ENCODE measurements at regions not wholly inside any gene's neighbourhood (a gene's known extent, or its start where the extent isn't known, plus 50 kb on each side); places are given as distances from the start of the nearest gene placed in this dataset.

DNA sequence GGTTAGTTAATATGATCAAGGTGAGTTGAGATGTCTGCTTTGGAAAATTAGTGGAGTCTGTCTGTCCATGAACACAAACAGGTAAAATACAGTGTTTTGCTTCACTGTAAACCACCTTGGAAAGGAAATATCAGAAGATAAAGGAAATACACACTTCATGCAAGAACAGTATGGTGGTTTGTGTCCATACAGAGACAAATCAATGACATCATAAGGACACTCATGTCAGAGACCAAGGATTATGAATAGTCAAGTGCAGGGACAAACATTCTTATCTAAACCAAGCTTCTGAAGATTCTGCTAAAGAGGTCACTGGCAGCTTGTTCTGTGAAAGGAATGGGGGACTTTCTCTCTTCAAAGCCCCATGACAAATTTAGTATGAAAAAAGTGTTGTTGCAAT lies 322.9 kb upstream of the F9 start:
- Mint-ChIP-seq H3K27ac (no peak overlapping the region), H3K36me3 (no peaks in the 10 kb centered on the region), H3K27me3 (ENCODE audit: low read depth) (peaks cover 94% of the 10 kb centered on the region), H3K4me1 (peaks cover 12% of the 10 kb centered on the region), H3K9me3 (no peaks in the 10 kb centered on the region), H3K4me3 (no peak overlapping the region)
- TF ChIP-seq, protein P1, sequence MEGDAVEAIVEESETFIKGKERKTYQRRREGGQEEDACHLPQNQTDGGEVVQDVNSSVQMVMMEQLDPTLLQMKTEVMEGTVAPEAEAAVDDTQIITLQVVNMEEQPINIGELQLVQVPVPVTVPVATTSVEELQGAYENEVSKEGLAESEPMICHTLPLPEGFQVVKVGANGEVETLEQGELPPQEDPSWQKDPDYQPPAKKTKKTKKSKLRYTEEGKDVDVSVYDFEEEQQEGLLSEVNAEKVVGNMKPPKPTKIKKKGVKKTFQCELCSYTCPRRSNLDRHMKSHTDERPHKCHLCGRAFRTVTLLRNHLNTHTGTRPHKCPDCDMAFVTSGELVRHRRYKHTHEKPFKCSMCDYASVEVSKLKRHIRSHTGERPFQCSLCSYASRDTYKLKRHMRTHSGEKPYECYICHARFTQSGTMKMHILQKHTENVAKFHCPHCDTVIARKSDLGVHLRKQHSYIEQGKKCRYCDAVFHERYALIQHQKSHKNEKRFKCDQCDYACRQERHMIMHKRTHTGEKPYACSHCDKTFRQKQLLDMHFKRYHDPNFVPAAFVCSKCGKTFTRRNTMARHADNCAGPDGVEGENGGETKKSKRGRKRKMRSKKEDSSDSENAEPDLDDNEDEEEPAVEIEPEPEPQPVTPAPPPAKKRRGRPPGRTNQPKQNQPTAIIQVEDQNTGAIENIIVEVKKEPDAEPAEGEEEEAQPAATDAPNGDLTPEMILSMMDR (IDR thresholded peaks at IDR 0.05; ENCODE audit: unreplicated experiment) = no peak
- DNase-seq (ENCODE audit: low spot score in 2 of 2, unreplicated experiment in 2 of 2) = no peak

GRCh38 chrX:139206914-139207313 lies 323.6 kb upstream of the F9 start:
- DNase-seq (ENCODE audit: low spot score in 2 of 2, unreplicated experiment in 2 of 2) = no peak
- Mint-ChIP-seq H3K9me3 (no peaks in the 10 kb centered on the region), H3K4me1 (peaks cover 17% of the 10 kb centered on the region), H3K36me3 (no peaks in the 10 kb centered on the region), H3K4me3 (no peak overlapping the region), H3K27me3 (ENCODE audit: low read depth) (peaks cover 94% of the 10 kb centered on the region), H3K27ac (no peak overlapping the region)
- TF ChIP-seq, protein P1 (IDR thresholded peaks at IDR 0.05; ENCODE audit: unreplicated experiment) = no peak

DNA sequence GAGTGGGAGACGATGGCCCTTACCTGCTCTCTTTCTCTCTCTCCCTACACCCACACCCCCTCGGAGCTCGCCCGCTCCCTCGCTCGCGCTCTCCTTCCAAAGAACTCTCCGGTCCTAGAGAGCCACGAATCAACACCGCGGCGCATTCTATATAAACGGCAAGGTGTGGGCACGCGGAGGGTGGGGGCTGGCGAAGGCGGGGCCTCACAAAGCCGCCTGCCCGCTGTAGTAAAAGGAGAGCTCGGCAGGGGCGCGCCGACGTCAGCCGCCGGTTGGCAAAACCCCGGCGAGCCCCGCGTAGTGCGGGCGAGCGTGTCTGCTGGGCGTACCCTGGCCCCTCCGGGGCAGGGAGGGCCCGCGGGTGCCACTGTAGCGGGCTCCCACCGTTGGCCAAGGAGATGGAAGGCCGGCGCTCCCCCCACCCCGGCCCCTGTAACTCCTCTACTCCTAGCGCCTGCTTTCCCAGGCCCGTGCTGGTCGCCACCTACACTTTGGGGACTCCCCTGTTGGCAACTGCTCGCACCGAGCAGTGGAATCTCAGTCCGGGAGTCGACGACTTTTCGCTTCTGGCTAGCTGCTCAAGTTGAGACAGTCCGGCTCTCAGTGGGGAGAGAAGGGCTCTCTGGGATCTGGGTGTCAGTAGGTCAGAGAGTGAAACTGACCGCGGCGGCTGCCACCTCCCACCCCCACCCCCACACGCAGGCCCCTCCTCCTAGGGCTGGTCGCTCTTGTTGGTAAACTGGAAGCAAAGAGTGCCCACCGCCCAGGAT lies 325.5 kb upstream of the F9 start:
- Mint-ChIP-seq H3K4me3 (peak overlapping the region; percentile 74), H3K27ac (peak overlapping the region; percentile 7), H3K4me1 (peaks cover 17% of the 10 kb centered on the region), H3K36me3 (no peaks in the 10 kb centered on the region), H3K9me3 (no peaks in the 10 kb centered on the region), H3K27me3 (ENCODE audit: low read depth) (peaks cover 95% of the 10 kb centered on the region)
- DNase-seq (ENCODE audit: low spot score in 2 of 2, unreplicated experiment in 2 of 2) = peak in 1 of 2 experiments; percentile 62
- TF ChIP-seq, protein P1 (IDR thresholded peaks at IDR 0.05; ENCODE audit: unreplicated experiment) = no peak

DNA sequence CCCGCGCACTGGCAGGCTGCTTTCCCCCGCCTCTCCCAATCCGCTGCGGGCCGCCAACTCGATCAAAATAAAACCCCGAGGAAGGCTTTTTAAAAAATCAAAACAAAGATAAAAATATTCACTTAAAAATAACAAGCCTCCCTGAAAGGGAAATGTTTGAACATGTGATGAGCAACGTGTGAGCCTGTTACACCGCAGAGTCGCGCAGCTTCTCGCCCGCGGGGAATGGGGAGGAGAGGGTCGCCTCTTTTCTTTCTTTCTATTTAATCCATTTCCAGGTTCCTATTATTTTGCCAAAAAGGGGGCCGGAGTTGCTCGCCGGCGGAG lies 326.0 kb upstream of the F9 start:
- Mint-ChIP-seq H3K36me3 (no peaks in the 10 kb centered on the region), H3K27ac (peak overlapping the region; percentile 7), H3K4me3 (peak overlapping the region; percentile 74), H3K9me3 (no peaks in the 10 kb centered on the region), H3K27me3 (ENCODE audit: low read depth) (peaks cover 96% of the 10 kb centered on the region), H3K4me1 (peaks cover 17% of the 10 kb centered on the region)
- no peak for DNase-seq (ENCODE audit: low spot score in 2 of 2, unreplicated experiment in 2 of 2)
- TF ChIP-seq, protein P1 (IDR thresholded peaks at IDR 0.05; ENCODE audit: unreplicated experiment) = no peak

GRCh38 chrX:139203651-139204570 lies 326.6 kb upstream of the F9 start:
- peaks cover 97% of the 10 kb centered on the region for H3K27me3 Mint-ChIP-seq (ENCODE audit: low read depth)

More at GRCh38 chrX:139203651-139204570, 326.6 kb upstream of the F9 start:
- Mint-ChIP-seq H3K9me3 (no peaks in the 10 kb centered on the region), H3K27ac (no peak overlapping the region), H3K4me3 (peak overlapping the region; percentile 75), H3K4me1 (peaks cover 17% of the 10 kb centered on the region), H3K36me3 (no peaks in the 10 kb centered on the region)
- peak; percentile 28 to 68 for DNase-seq (ENCODE audit: low spot score in 2 of 2, unreplicated experiment in 2 of 2)
- TF ChIP-seq, protein P1 (IDR thresholded peaks at IDR 0.05; ENCODE audit: unreplicated experiment) = no peak
